Gastroesophageal sphincter (tissue), 3 donors: ENCODE measurements at regions not wholly inside any gene's neighbourhood (a gene's known extent, or its start where the extent isn't known, plus 50 kb on each side); places are given as distances from the start of the nearest gene placed in this dataset.
A peak's percentile ranks its signal among the peaks of the same experiment; 100 is the strongest.

Experiments
- CTCF ChIP-seq, 4 experiments: fragments of 200-600 bp in 2 of 4; fragments of 450-650 bp in 2 of 4; sonication (generic) in 1 of 4; IDR thresholded peaks; one replicate each; pipeline ENCODE4 v1.5.1; 2017 to 2019; ENCODE audit warnings: antibody characterized with exemption in 4 of 4, mild to moderate bottlenecking in 2 of 4, moderate library complexity in 2 of 4
- EP300 ChIP-seq: sonication (generic); formaldehyde crosslinking; IDR thresholded peaks from one replicate; pipeline ENCODE4 v1.6.1; 2017; ENCODE audit warnings: antibody characterized with exemption, mild to moderate bottlenecking
- POLR2A ChIP-seq, 2 donors: fragments of 450-650 bp; IDR thresholded peaks; one replicate each; pipeline ENCODE4 v1.6.1; 2017; ENCODE audit warnings: antibody characterized with exemption in 2 of 2, mild to moderate bottlenecking in 2 of 2, moderate library complexity in 1 of 2
- POLR2AphosphoS5 ChIP-seq: sonication (generic); formaldehyde crosslinking; IDR thresholded peaks from one replicate; pipeline ENCODE4 v1.6.1; 2017; ENCODE audit warnings: antibody characterized with exemption

DNA sequence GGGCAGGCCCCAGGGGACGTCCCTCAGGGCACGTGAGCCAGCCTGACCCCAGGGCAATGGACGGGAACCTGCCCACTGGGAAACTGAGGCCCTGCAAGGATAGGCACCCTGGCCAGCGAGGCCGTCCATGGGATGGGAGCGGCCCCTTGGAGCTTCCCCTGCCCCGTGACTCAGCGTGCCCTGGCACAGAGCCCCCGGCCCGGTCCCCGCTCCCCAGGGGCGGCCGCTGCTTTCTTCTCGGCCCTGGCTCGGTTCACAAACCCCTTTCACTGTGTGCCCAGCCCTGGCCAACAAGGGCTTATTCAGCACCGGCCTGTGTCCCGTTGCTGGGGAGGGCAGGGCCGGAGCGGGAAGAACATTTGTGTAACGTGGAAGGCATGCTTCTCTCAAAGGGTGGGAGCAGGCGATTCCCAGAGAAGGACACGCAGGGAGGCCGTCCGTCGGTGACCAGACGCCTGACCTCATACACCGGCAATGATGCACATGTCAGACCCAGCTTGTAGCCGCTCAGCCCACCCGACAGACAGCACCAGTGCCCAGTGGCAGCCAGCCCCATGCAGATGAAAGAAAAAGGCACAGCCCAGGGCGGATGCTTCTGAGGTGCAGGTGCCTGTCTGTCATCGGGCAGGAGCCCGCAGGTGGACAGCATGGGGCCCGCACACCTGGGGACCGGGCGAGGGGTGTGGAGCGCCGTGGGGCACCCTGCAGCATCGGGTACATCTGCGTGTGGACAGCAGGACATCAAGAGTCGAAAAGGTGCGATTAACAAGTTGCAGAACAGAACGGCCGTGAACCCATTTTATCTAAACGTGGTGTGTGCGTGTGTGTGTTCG, 94.5 kb downstream of the PDGFA start:
- no peak for TF ChIP-seq CTCF (IDR thresholded peaks at IDR 0.05)
- no peak for TF ChIP-seq POLR2A (IDR thresholded peaks at IDR 0.05)
- peak; percentile 62 for TF ChIP-seq POLR2AphosphoS5
- no peak for TF ChIP-seq EP300
